ENCODE measurements at regions not wholly inside any gene's neighbourhood (a gene's known extent, or its start where the extent isn't known, plus 50 kb on each side); places are given as distances from the start of the nearest gene placed in this dataset.

- TF ChIP-seq ZBTB34 (CRISPR knock-in tag; IDR thresholded peaks at IDR 0.05) (0 out of 2 replicates have a peak, but pooled peaks have one; percentile 27), GMEB1 (CRISPR knock-in tag; IDR thresholded peaks at IDR 0.05) (no peak), SP1 (CRISPR knock-in tag; IDR thresholded peaks at IDR 0.05) (no peak), ZKSCAN1 (IDR thresholded peaks at IDR 0.05; ENCODE audit: low read depth, low read length) (peak; percentile 72; the same call in 1 of the 2 replicates), CTBP1 (IDR thresholded peaks at IDR 0.05; ENCODE audit: borderline replicate concordance) (peak; percentile 70; the same call in 1 of the 2 replicates), E2F5 (CRISPR knock-in tag; IDR thresholded peaks at IDR 0.05) (no peak), SMARCA4 (IDR thresholded peaks at IDR 0.05) (peak; percentile 18; the same call in 1 of the 2 replicates), NCOA4 (IDR thresholded peaks at IDR 0.05; ENCODE audit: partially characterized antibody) (no peak), ELK3 (CRISPR knock-in tag; IDR thresholded peaks at IDR 0.05) (no peak), LCOR (CRISPR knock-in tag; IDR thresholded peaks at IDR 0.05) (peak; percentile 39; the same call in 1 of the 2 replicates), TRIM25 (IDR thresholded peaks at IDR 0.05; ENCODE audit: borderline replicate concordance) (no peak), TAF1 (IDR thresholded peaks at IDR 0.05; ENCODE audit: control insufficient read depth, extremely low read depth, insufficient read depth, low read length, severe bottlenecking) (no peak), ZBTB9 (CRISPR knock-in tag; IDR thresholded peaks at IDR 0.05) (no peak), KDM1A (IDR thresholded peaks at IDR 0.05) (no peak), TEAD1 (CRISPR knock-in tag; IDR thresholded peaks at IDR 0.05) (0 out of 4 replicates have a peak, but pooled peaks of 1 of the 2 experiments have one; percentile 23), GTF2E2 (tag; IDR thresholded peaks at IDR 0.05) (no peak), ZNF347 (CRISPR knock-in tag; IDR thresholded peaks at IDR 0.05; ENCODE audit: low read depth) (no peak), TEAD4 (IDR thresholded peaks at IDR 0.05; ENCODE audit: low read length) (peak; percentile 80), TEAD4 (CRISPR knock-in tag; IDR thresholded peaks at IDR 0.05; ENCODE audit: borderline replicate concordance) (no peak), MAX (CRISPR knock-in tag; IDR thresholded peaks at IDR 0.05) (peak; percentile 49; the same call in 1 of the 2 replicates), CBFA2T2 (conservative IDR thresholded peaks at IDR 0.05) (peak; percentile 46)
These were observed 98.8 kb downstream of the ZNF621 start (continued) for GRCh38 chr3:40623567-40623966.
